HG02884 (cell line): ENCODE measurements at regions not wholly inside any gene's neighbourhood (a gene's known extent, or its start where the extent isn't known, plus 50 kb on each side); places are given as distances from the start of the nearest gene placed in this dataset.

Experiments
- ATAC-seq: cut with Tn5 transposase; IDR thresholded peaks from one replicate; pipeline ENCODE4 v1.9.1; 2021; ENCODE audit warnings: mild to moderate bottlenecking, moderate library complexity; ENCODE audit not compliant: unreplicated experiment

DNA sequence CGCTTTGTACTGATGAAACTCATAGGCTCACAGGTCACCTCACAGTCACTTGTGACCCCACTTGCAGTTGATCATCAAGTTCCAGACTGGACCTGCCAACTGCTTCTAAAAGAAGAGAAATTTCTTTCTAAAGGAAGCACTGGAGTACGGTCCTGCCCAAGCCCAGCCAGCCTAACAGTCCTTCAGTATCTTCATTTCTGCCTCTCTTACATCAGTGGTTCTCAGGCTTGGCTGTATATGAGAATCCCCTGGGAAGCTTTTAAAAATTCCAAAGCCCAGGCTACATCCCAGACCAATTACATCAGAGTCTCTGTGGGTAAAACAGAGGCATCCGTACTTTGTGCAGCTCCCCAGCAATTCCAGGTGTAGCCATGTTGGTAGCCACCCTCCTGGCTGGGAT lies 282.1 kb downstream of the NFIB start:
- ATAC-seq, result no peak

DNA sequence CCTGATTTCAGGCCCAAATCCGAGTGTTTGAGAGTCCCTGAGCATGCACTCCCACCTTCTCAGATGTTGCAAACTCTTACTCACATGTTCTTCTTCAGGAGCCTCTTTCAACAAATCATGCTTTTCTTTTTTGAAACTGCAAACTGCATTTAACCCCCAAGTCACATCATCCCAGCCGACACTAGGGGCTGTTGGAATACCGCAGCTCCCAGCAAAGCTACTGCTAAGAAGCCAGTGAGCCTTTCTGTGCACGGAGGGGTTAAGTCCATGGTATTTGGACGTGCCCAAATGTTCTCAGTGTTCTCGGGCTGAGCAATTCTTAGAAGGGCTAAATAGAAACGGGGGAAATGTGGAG lies 282.9 kb downstream of the NFIB start:
- ATAC-seq, result no peak

DNA sequence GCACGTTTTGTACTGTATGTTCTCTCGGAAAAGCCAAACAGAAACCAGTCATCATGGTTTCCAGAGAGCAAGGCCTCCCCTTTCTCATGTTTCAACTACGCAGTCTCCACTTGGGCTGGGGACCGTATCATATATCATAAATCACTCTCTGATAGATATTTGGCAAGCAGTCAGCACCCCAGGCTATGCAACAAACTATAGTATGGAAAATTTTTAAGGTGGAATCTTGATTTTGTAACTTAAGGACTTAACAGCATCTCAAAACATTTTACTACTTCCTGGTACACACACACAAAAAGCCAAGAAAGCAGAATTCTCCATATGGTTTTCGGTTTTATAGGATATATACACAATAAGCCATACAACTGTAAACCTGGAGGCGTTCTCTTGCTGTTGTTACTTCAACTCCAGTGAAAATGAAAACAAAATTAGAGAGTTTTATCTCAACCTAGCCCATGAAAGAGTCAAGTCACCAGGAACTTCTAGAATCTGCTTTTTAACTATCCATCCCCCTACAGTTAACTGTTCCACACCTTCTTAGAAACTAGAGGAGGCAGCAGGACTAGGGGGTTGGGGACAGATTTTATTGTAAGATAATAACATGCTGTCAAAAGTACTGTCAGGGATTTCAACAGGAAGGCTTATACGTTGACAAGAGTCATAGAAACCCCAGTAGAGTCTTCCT lies 283.4 kb downstream of the NFIB start:
- no peak for ATAC-seq

- no peak for ATAC-seq
Observed at GRCh38 chr9:14029806-14030374, 284.1 kb downstream of the NFIB start.

DNA sequence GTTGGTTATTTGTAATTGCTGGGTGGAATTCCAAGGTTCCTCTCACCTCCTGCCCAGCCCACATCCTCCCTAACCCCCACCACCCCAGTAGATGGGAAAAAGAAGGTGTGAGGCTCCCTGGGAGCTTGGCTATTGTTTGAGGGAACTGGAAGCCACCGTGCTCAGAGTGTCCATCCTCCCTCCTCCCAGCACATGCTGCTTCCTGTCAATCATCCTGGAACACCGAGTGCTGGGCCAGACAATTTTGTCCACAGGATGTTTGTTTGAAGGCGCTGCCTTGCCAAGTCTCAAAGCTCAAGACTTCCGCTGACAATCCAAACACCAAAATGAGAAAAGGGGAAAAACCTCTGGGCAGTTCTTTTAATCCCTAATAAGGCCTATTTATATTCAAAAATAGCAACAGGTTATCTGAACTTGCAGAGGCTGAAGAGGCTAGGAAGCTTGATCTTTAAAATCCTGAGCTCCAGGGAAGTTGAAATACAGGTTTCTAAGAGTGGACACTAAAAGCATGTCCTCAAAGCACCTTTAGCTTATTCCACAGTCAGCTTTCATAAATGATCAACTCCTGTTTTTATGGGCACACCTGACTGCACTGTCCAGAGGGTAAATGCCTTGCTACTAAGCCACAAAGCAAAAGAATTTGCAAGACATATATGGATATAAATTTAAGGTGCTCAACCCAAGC lies 286.7 kb downstream of the NFIB start:
- ATAC-seq, result no peak

GRCh38 chr9:14025741-14026140 lies 288.2 kb downstream of the NFIB start:
- no peak for ATAC-seq

GRCh38 chr9:14023285-14023684 lies 290.7 kb downstream of the NFIB start:
- ATAC-seq, result no peak

GRCh38 chr9:14021871-14022525 lies 291.9 kb downstream of the NFIB start:
- no peak for ATAC-seq

- ATAC-seq, result no peak
Observed at GRCh38 chr9:14018081-14018480, 295.9 kb downstream of the NFIB start.

DNA sequence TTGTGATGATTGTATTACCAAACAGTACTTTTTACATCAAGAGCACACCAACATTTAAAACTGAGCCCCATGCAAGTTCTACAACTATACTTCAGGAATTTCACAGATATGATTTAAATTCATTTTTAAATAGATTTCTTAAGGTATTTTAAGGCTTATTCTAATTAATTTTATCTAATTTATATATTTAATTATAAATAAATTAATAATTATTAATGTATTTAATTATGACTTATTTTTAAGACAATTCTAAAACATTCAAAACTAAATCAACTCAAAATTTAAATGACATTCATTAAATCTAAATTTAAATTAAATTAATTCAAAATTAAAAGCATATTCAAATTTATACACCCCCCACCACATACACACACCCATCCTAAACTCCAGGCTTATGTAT lies 299.2 kb downstream of the NFIB start:
- no peak for ATAC-seq

DNA sequence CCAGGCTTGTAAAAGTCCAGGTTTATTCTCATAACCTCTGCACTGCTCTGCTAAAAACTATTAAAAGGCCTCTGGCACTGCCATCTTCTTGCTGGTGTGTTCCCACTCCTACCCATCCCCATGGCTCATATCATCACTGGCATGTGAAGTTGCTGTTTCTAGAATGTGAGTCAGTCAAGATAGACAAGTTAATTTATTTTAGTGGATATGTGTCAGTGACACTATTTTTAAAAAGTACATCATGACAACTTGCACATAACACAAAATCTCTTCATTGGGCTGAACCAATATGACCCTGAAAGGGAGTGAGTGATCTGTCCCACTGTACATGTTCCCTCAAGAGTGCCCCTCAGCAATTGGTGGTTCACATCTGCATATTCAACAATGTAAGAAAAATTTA lies 299.7 kb downstream of the NFIB start:
- ATAC-seq, result no peak

DNA sequence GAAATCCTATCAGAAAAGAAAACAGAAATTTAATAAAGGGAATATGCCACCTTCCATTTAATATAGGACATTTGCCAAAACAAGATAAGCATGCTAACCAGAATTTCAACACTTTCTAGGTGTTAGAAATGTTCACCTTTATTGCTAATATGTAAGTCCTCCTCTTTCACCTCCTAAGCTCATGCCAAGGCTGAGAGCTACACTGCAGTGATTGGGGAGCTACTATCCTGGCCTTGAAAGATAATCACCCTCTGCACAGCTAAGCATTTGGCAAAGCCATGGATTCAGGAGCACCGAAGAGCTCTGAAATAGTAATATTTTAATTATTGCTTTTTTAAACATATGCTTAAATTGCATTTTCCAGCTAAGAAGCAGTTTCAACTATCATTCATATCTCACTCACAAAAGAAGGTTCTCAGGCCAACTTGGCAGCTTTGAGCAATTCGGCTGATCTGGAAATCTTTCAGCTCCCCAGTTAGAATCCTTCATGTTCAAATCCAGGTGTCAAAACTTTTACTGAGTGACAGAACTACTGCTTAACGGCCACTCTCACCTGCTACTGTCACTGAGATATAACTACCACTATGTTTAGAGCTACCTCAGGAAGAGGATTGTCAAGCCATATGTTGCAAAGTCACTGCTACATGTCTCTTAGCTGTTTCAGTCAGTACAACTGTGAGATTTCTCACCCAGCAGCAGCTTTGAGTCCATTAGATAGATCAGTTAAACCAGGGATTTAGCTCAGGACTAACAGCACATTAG lies 302.0 kb downstream of the NFIB start:
- ATAC-seq, result no peak

- no peak for ATAC-seq
Observed at GRCh38 chr9:14007190-14007769, 306.7 kb downstream of the NFIB start.

DNA sequence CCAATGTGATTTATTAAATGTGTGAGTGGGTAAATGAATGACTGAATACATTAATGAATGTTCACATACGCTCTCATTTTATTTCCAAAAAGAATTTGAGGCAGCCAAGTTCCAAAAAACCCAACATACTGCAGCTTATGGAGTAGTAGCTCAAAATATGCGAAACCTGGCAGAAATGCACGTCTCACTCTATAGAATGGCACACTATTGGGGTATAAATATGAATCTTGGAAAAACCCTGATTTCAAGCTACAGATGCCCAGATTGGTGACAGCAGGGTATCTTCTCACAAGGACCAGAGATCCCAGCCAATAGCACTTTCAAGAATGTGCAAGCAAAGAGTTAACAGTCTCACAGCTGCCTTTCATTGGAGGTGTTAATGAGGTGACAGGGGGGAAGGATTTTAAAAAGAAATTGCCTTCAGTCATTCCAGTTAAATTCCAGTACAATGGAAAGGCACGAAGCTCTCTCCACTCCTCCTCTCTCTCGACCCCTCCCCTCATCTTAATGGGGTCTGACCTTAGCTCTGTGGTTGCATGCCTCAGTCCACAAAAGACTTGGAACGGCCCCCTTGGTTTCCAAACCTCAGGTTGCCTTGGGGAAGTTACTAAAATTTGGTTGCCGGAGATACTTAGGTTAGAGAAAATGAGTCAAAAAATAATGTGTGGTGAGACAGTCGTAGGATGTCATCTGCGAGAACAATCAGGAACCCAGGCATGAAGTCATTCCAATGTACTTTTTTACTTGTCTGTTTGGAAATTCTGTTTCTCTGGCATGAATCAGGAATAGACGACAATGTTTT lies 307.4 kb downstream of the NFIB start:
- ATAC-seq, result no peak

- no peak for ATAC-seq
Observed at GRCh38 chr9:14004110-14004509, 309.8 kb downstream of the NFIB start.

GRCh38 chr9:13994240-13994639 lies 319.7 kb downstream of the NFIB start:
- ATAC-seq, result no peak

GRCh38 chr9:13993632-13994185 lies 320.2 kb downstream of the NFIB start:
- ATAC-seq, result no peak

GRCh38 chr9:13992138-13993088 lies 321.5 kb downstream of the NFIB start:
- no peak for ATAC-seq

DNA sequence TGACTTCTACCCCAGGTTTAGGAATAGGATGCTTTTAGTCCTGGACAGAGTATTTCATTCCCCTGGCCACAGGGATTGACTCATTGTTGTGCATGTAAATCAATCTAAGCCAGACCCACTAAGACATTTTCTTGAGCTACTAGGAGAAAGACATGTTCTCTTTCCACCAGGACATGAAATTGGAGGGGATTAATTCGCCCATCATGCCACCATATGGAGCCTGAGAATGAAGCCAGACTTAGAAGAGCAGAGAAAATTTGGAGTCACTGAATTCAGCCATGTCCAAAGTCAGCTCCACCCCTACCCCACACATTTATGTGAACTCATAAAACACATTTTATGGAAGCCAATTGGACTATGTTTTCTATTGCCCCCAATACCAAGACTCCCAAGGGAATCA lies 322.5 kb downstream of the NFIB start:
- no peak for ATAC-seq
